ENCODE measurements at regions not wholly inside any gene's neighbourhood (a gene's known extent, or its start where the extent isn't known, plus 50 kb on each side); places are given as distances from the start of the nearest gene placed in this dataset.
"Not testable (repeated sequence)": the region's sequence is repeated elsewhere in the genome, so short reads cannot be mapped to it uniquely, and the experiment has no call there.

- no peak for DNase-seq (ENCODE audit: low spot score)
These were observed 453.3 kb downstream of the C12orf50 start for GRCh38 chr12:87575906-87576305.

GRCh38 chr12:87566918-87567317 lies 462.3 kb downstream of the C12orf50 start:
- DNase-seq (ENCODE audit: low spot score) = not testable (repeated sequence)

GRCh38 chr12:87556985-87557384 lies 472.2 kb downstream of the C12orf50 start:
- no peak for DNase-seq (ENCODE audit: low spot score)

GRCh38 chr12:87531213-87531612 lies 498.0 kb downstream of the C12orf50 start:
- not testable (repeated sequence) for DNase-seq (ENCODE audit: low spot score)

GRCh38 chr12:87529413-87529812 lies 499.8 kb downstream of the C12orf50 start:
- DNase-seq (ENCODE audit: low spot score) = no peak

GRCh38 chr12:87520968-87521367 lies 508.2 kb downstream of the C12orf50 start:
- DNase-seq (ENCODE audit: low spot score) = no peak

- no peak for DNase-seq (ENCODE audit: low spot score)
These were observed 510.7 kb downstream of the C12orf50 start for GRCh38 chr12:87518481-87518880.

GRCh38 chr12:87518036-87518435 lies 511.2 kb downstream of the C12orf50 start:
- DNase-seq (ENCODE audit: low spot score) = no peak

- no peak for DNase-seq (ENCODE audit: low spot score)
These were observed 515.5 kb downstream of the C12orf50 start for GRCh38 chr12:87513536-87514280.

GRCh38 chr12:87511371-87511770 lies 517.8 kb downstream of the C12orf50 start:
- no peak for DNase-seq (ENCODE audit: low spot score)

GRCh38 chr12:87509237-87509820 lies 519.9 kb downstream of the C12orf50 start:
- DNase-seq (ENCODE audit: low spot score) = peak; percentile 31

- DNase-seq (ENCODE audit: low spot score) = no peak
These were observed 537.6 kb downstream of the C12orf50 start for GRCh38 chr12:87491598-87491997.

GRCh38 chr12:87491089-87491488 lies 538.1 kb downstream of the C12orf50 start:
- no peak for DNase-seq (ENCODE audit: low spot score)

- no peak for DNase-seq (ENCODE audit: low spot score)
These were observed 559.9 kb downstream of the C12orf50 start for GRCh38 chr12:87469295-87469694.

GRCh38 chr12:87467936-87468335 lies 561.3 kb downstream of the C12orf50 start:
- no peak for DNase-seq (ENCODE audit: low spot score)

- no peak for DNase-seq (ENCODE audit: low spot score)
These were observed 564.6 kb downstream of the C12orf50 start for GRCh38 chr12:87464565-87464964.

- no peak for DNase-seq (ENCODE audit: low spot score)
These were observed 585.2 kb downstream of the C12orf50 start for GRCh38 chr12:87444039-87444438.

- DNase-seq (ENCODE audit: low spot score) = no peak
These were observed 587.7 kb downstream of the C12orf50 start for GRCh38 chr12:87441511-87441910.

GRCh38 chr12:87439990-87440827 lies 589.0 kb downstream of the C12orf50 start:
- peak; percentile 13 for DNase-seq (ENCODE audit: low spot score)

GRCh38 chr12:87430444-87430843 lies 598.8 kb downstream of the C12orf50 start:
- DNase-seq (ENCODE audit: low spot score) = no peak

- peak; percentile 6 for DNase-seq (ENCODE audit: low spot score)
These were observed 600.4 kb downstream of the C12orf50 start for GRCh38 chr12:87428701-87429277.

- DNase-seq (ENCODE audit: low spot score) = no peak
These were observed 601.4 kb downstream of the C12orf50 start for GRCh38 chr12:87427770-87428169.

Data from hepatic stellate cell (primary cell).